PC-3 (cell line): ENCODE measurements at regions not wholly inside any gene's neighbourhood (a gene's known extent, or its start where the extent isn't known, plus 50 kb on each side); places are given as distances from the start of the nearest gene placed in this dataset.

ENCODE experiments used
- ATAC-seq: fragments of 200-7000 bp; cut with Tn5 transposase; 2 replicates; pipeline ENCODE4 v1.9.1; 2020; ENCODE audit warnings: mild to moderate bottlenecking, moderate library complexity
- BruUV-seq: library from RNA; stranded (reverse); fragments of 400-500 nt; replicated peaks from 2 replicates; lab custom pipeline; 2021; lab: Mats Ljungman, UMichigan
- CTCF ChIA-PET: fragments of 300-600 bp; sonication (Branson Sonifier 250); formaldehyde crosslinking; loops from one replicate; lab custom pipeline; 2022; ENCODE audit warnings: antibody characterized with exemption; lab: Charles Lee
- POLR2A ChIA-PET: fragments of 300-600 bp; sonication (Branson Sonifier 250); formaldehyde crosslinking; loops from one replicate; lab custom pipeline; 2022; ENCODE audit warnings: antibody characterized with exemption; ENCODE audit not compliant: unreplicated experiment; lab: Charles Lee
- DNase-seq: peaks from one replicate; pipeline ENCODE4 v3.0.0-alpha.2; 2015
- H2AFZ ChIP-seq: fragments of 300-600 bp; sonication (generic); 2 replicates; pipeline ENCODE4 v1.6.0; 2016; ENCODE audit warnings: antibody characterized with exemption, low read length
- H3F3A ChIP-seq: fragments of 300-600 bp; sonication (generic); one replicate; pipeline ENCODE4 v1.6.0; 2017; ENCODE audit warnings: antibody characterized with exemption, low read length, control low read depth, mild to moderate bottlenecking; ENCODE audit not compliant: unreplicated experiment
- H3K27ac ChIP-seq: fragments of 300-600 bp; sonication (generic); 2 replicates; pipeline ENCODE4 v1.5.1; 2016; ENCODE audit warnings: mild to moderate bottlenecking, low read length
- H3K27me3 ChIP-seq: fragments of 300-600 bp; sonication (generic); 2 replicates; pipeline ENCODE4 v1.6.1; 2016; ENCODE audit warnings: low read length, mixed read lengths
- H3K36me3 ChIP-seq: fragments of 300-600 bp; sonication (generic); 2 replicates; pipeline ENCODE4 v1.6.1; 2016; ENCODE audit warnings: low read depth, mixed run types, low read length, mixed read lengths
- H3K4me1 ChIP-seq: fragments of 300-600 bp; sonication (generic); 2 replicates; pipeline ENCODE4 v1.5.1; 2016; ENCODE audit warnings: low read length; ENCODE audit not compliant: insufficient read depth
- H3K4me2 ChIP-seq: fragments of 300-600 bp; sonication (generic); 2 replicates; pipeline ENCODE4 v1.6.0; 2016; ENCODE audit warnings: low read length
- H3K4me3 ChIP-seq: fragments of 300-600 bp; sonication (generic); 2 replicates; pipeline ENCODE4 v1.5.1; 2016; ENCODE audit warnings: mild to moderate bottlenecking, low read length, mixed read lengths
- H3K79me2 ChIP-seq: fragments of 300-600 bp; sonication (generic); 2 replicates; pipeline ENCODE4 v1.6.1; 2017; ENCODE audit warnings: low read length, mixed read lengths
- H3K9ac ChIP-seq: fragments of 300-600 bp; sonication (generic); 2 replicates; pipeline ENCODE4 v1.6.0; 2016; ENCODE audit warnings: mild to moderate bottlenecking, low read length
- H3K9me2 ChIP-seq: fragments of 300-600 bp; sonication (generic); replicated peaks from 2 replicates; pipeline ENCODE4 v1.6.1; 2016; ENCODE audit warnings: mixed run types, low read length, mixed read lengths
- H3K9me3 ChIP-seq: fragments of 300-600 bp; sonication (generic); 2 replicates; pipeline ENCODE4 v1.6.1; 2016; ENCODE audit warnings: low read length, mixed read lengths
- H4K20me1 ChIP-seq: fragments of 300-600 bp; sonication (generic); 2 replicates; pipeline ENCODE4 v1.6.1; 2016; ENCODE audit warnings: low read length, mixed read lengths
- EZH2 ChIP-seq: fragments of 300-600 bp; sonication (generic); IDR thresholded peaks from one replicate; pipeline ENCODE4 v1.6.1; 2017; ENCODE audit warnings: antibody characterized with exemption, mild to moderate bottlenecking, low read length; ENCODE audit not compliant: unreplicated experiment
- EZH2phosphoT487 ChIP-seq: fragments of 300-600 bp; sonication (generic); IDR thresholded peaks from 2 replicates; pipeline ENCODE4 v1.6.1; 2018; ENCODE audit warnings: mild to moderate bottlenecking, antibody characterized with exemption, low read length, borderline replicate concordance
- intact Hi-C: fragments of 100-400 bp; cut with micrococcal nuclease; formaldehyde crosslinking; loops from 2 replicates; pipeline ENCODE4 v1.9.0; 2023
- TF ChIP-seq, protein P1 (sequence below): fragments of 300-600 bp; sonication (generic); conservative IDR thresholded peaks from 2 replicates; pipeline ENCODE4 v1.5.1; 2017; ENCODE audit warnings: antibody characterized with exemption, low read depth, mild to moderate bottlenecking, low read length

DNA sequence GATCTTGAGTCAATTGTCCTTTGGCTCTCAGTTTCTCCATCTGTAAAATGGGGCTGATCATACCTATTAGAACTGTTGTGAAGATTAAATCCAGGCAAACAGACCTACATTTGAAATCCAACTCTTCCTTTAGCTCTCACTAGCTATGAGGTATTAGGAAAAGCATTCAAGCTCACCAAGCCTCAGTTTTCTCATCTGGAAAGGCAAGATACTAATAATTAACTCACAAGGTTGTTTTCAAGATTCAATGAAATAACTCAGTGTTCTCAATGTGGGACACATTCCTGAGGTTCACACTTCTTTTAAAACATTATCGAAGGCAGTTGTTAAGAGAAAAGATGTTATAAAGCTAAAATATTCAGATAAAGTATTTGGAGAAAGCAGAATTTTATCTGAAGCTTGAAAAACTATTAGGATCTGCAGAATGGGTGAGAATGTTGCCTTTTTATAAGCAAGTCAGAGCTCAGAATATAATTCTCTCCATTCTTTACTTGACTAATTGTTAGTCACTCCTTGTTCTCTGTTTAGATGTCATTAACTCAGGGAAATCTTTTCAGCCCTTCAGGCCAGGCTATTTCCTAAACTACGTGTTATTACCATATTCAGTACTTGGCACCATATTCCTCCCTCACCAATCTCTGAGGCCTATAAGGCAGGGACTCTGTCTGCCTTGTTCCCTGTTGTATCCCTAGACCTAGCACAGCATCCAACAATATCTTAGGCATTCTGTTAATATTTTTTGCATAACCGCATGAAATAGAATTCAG is 72.0 kb upstream of the VAV3 start:
- BruUV-seq = no TSS peak
- Histone ChIP-seq H3K4me3 (no peak overlapping the region), H4K20me1 (no peaks in the 10 kb centered on the region), H3K79me2 (no peaks in the 10 kb centered on the region), H2AFZ (no peak overlapping the region), H3K9ac (no peak overlapping the region), H3K36me3 (no peaks in the 10 kb centered on the region), H3K27ac (no peak overlapping the region), H3K4me2 (no peak overlapping the region), H3K27me3 (no peaks in the 10 kb centered on the region), H3K9me3 (no peaks in the 10 kb centered on the region), H3K4me1 (peaks cover 14% of the 10 kb centered on the region), H3K9me2 (no peaks in the 10 kb centered on the region), H3F3A (no peaks in the 10 kb centered on the region)
- ChIA-PET POLR2A (no interaction called here), CTCF (no interaction called here)
- DNase-seq (peak; percentile 7), ATAC-seq (no peak)
- TF ChIP-seq EZH2 = no peak
- TF ChIP-seq, protein P1, sequence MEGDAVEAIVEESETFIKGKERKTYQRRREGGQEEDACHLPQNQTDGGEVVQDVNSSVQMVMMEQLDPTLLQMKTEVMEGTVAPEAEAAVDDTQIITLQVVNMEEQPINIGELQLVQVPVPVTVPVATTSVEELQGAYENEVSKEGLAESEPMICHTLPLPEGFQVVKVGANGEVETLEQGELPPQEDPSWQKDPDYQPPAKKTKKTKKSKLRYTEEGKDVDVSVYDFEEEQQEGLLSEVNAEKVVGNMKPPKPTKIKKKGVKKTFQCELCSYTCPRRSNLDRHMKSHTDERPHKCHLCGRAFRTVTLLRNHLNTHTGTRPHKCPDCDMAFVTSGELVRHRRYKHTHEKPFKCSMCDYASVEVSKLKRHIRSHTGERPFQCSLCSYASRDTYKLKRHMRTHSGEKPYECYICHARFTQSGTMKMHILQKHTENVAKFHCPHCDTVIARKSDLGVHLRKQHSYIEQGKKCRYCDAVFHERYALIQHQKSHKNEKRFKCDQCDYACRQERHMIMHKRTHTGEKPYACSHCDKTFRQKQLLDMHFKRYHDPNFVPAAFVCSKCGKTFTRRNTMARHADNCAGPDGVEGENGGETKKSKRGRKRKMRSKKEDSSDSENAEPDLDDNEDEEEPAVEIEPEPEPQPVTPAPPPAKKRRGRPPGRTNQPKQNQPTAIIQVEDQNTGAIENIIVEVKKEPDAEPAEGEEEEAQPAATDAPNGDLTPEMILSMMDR = no peak
- no peak for TF ChIP-seq EZH2phosphoT487
- intact Hi-C loops = no loop called here

DNA sequence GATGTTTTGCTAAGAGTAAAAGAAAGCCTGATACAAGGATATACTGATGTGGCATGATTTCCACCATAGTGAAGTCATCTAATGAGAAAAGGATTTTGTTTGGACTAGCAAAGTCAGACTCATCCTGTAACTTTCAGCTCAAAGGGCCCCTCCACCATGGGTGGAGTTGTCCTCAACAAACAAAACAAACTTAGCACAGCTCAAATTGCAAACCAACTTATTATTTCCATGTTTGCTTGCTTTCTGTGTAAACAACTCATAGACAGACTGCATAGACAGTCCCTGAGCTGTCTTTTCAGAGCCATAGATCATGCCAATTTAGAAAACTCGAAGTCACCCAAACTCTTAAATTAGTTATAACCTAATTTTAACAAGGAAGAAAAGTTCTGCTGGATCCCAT is 69.4 kb upstream of the VAV3 start:
- no peak overlapping the region for H2AFZ ChIP-seq
- intact Hi-C loops = loop anchor here (1.0 kb wide), 2 partner anchors 91 to 267 kb away; no protein-coding TSS in a partner anchor
- no peaks in the 10 kb centered on the region for H3K27me3 ChIP-seq
- DNase-seq = peak; percentile 73
- no peaks in the 10 kb centered on the region for H3K9me2 ChIP-seq
- TF ChIP-seq, protein P1 = no peak
- no peak for TF ChIP-seq EZH2
- TF ChIP-seq EZH2phosphoT487 = no peak
- no peaks in the 10 kb centered on the region for H3K79me2 ChIP-seq
- no peaks in the 10 kb centered on the region for H3F3A ChIP-seq
- no TSS peak for BruUV-seq
- ATAC-seq = peak; percentile 99
- POLR2A ChIA-PET = interaction anchor here (0.6 kb wide), 1 partner anchor 248 kb away, joined by 4 read pairs; no protein-coding TSS in a partner anchor
- no peaks in the 10 kb centered on the region for H3K9me3 ChIP-seq
- peak overlapping the region; percentile 36; the same call in 1 of the 2 replicates for H3K27ac ChIP-seq
- peak overlapping the region; percentile 33 for H3K4me2 ChIP-seq
- H3K4me3 ChIP-seq = no peak overlapping the region
- H3K4me1 ChIP-seq = peaks cover 14% of the 10 kb centered on the region
- CTCF ChIA-PET = interaction anchor here (1.8 kb wide), 1 partner anchor 15 kb away, joined by 7 read pairs; no protein-coding TSS in a partner anchor
- no peaks in the 10 kb centered on the region for H3K36me3 ChIP-seq
- no peaks in the 10 kb centered on the region for H4K20me1 ChIP-seq
- no peak overlapping the region for H3K9ac ChIP-seq

DNA sequence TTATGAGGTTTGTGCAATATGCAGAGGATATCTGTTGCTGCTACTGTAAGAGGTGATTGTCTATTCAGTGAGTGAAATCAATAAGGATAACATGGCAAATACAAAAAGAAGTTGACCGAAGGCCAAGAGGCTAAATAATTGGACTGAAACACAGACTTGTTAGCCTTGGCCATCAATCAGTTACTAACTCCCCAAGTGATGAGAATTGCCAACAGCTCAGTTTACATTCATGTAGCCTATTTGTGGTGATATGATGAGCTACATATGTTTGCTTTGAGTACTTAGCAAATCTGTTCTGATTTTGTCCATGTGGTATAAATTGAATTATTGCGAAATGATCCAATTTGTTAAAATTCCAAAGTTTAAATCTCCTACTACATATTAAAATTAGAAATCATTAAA is 68.6 kb upstream of the VAV3 start:
- TF ChIP-seq EZH2phosphoT487 = no peak
- TF ChIP-seq, protein P1 = no peak
- no peak for TF ChIP-seq EZH2
- H3K4me1 ChIP-seq = peaks cover 14% of the 10 kb centered on the region
- H4K20me1 ChIP-seq = no peaks in the 10 kb centered on the region
- ATAC-seq = no peak
- POLR2A ChIA-PET = no interaction called here
- no peaks in the 10 kb centered on the region for H3K36me3 ChIP-seq
- H2AFZ ChIP-seq = no peak overlapping the region
- CTCF ChIA-PET = interaction anchor here (1.8 kb wide), 1 partner anchor 16 kb away, joined by 7 read pairs; no protein-coding TSS in a partner anchor
- no peaks in the 10 kb centered on the region for H3K9me3 ChIP-seq
- no peaks in the 10 kb centered on the region for H3K27me3 ChIP-seq
- no peaks in the 10 kb centered on the region for H3K79me2 ChIP-seq
- H3K4me3 ChIP-seq = no peak overlapping the region
- H3K4me2 ChIP-seq = no peak overlapping the region
- H3K9me2 ChIP-seq = no peaks in the 10 kb centered on the region
- H3K27ac ChIP-seq = no peak overlapping the region
- no peak for DNase-seq
- no TSS peak for BruUV-seq
- no peaks in the 10 kb centered on the region for H3F3A ChIP-seq
- intact Hi-C loops = no loop called here
- no peak overlapping the region for H3K9ac ChIP-seq
